Astrocyte (in vitro differentiated cells and primary cell): ENCODE measurements at regions not wholly inside any gene's neighbourhood (a gene's known extent, or its start where the extent isn't known, plus 50 kb on each side); places are given as distances from the start of the nearest gene placed in this dataset.

ENCODE experiments used
- DNase-seq: peaks from one replicate; pipeline ENCODE4 v3.0.0-alpha.2; 2010; ENCODE audit warnings: low read depth
- FAIRE-seq: peaks from 2 replicates; lab custom pipeline; 2011; peaks lifted over from hg19 to GRCh38; lab: Jason Lieb, UNC
- H2AFZ ChIP-seq: 2 replicates; pipeline ENCODE4 v1.6.0; 2012; ENCODE audit warnings: low read depth, low read length, inconsistent platforms
- H3K27ac ChIP-seq: 2 replicates; pipeline ENCODE4 v1.5.1; 2011; ENCODE audit warnings: low read depth, low read length, inconsistent platforms
- H3K27me3 ChIP-seq: 2 replicates; pipeline ENCODE4 v1.6.0; 2011; ENCODE audit warnings: low read length, inconsistent platforms; ENCODE audit not compliant: insufficient read depth
- H3K36me3 ChIP-seq: 2 replicates; pipeline ENCODE4 v1.5.1; 2011; ENCODE audit warnings: low read length, inconsistent platforms; ENCODE audit not compliant: insufficient read depth
- H3K4me1 ChIP-seq: 2 replicates; pipeline ENCODE4 v1.5.1; 2011; ENCODE audit warnings: low read length, inconsistent platforms; ENCODE audit not compliant: insufficient read depth
- H3K4me2 ChIP-seq: 2 replicates; pipeline ENCODE4 v1.6.0; 2012; ENCODE audit warnings: low read length, inconsistent platforms
- H3K4me3 ChIP-seq: 2 replicates; pipeline ENCODE4 v1.5.1; 2011; ENCODE audit warnings: low read depth, mild to moderate bottlenecking, low read length, inconsistent platforms; ENCODE audit not compliant: insufficient read depth
- H3K79me2 ChIP-seq: 2 replicates; pipeline ENCODE4 v1.6.0; 2012; ENCODE audit warnings: mild to moderate bottlenecking, low read length, inconsistent platforms; ENCODE audit not compliant: insufficient read depth
- H3K9ac ChIP-seq: 2 replicates; pipeline ENCODE4 v1.6.0; 2012; ENCODE audit warnings: mild to moderate bottlenecking, low read length, inconsistent platforms
- H3K9me3 ChIP-seq: 2 replicates; pipeline ENCODE4 v1.5.1; 2012; ENCODE audit warnings: low read depth, mild to moderate bottlenecking, low read length, inconsistent platforms; ENCODE audit not compliant: insufficient read depth
- H4K20me1 ChIP-seq: 2 replicates; pipeline ENCODE4 v1.6.0; 2012; ENCODE audit warnings: low read length, inconsistent platforms; ENCODE audit not compliant: insufficient read depth
- H3K27ac Mint-ChIP-seq: one replicate; pipeline ENCODE4 v1.8.0; 2021; ENCODE audit warnings: mild to moderate bottlenecking, mixed read lengths; ENCODE audit not compliant: unreplicated experiment
- H3K27me3 Mint-ChIP-seq: one replicate; pipeline ENCODE4 v1.8.0; 2021; ENCODE audit warnings: low read depth, mixed read lengths; ENCODE audit not compliant: unreplicated experiment
- H3K36me3 Mint-ChIP-seq: one replicate; pipeline ENCODE4 v1.8.0; 2021; ENCODE audit warnings: low read depth, mixed read lengths; ENCODE audit not compliant: unreplicated experiment
- H3K4me1 Mint-ChIP-seq: one replicate; pipeline ENCODE4 v1.8.0; 2021; ENCODE audit warnings: low read depth, mixed read lengths; ENCODE audit not compliant: unreplicated experiment
- H3K4me3 Mint-ChIP-seq: one replicate; pipeline ENCODE4 v1.8.0; 2021; ENCODE audit warnings: mild to moderate bottlenecking, moderate library complexity, mixed read lengths; ENCODE audit not compliant: unreplicated experiment
- H3K9me3 Mint-ChIP-seq: one replicate; pipeline ENCODE4 v1.8.0; 2021; ENCODE audit warnings: mild to moderate bottlenecking, mixed read lengths; ENCODE audit not compliant: unreplicated experiment
- CTCF ChIP-seq: IDR thresholded peaks from 2 replicates; pipeline ENCODE4 v1.5.1; 2011; ENCODE audit warnings: low read depth, mild to moderate bottlenecking, inconsistent platforms, low read length, moderate library complexity; ENCODE audit not compliant: insufficient read depth
- EZH2 ChIP-seq: IDR thresholded peaks from 2 replicates; pipeline ENCODE4 v1.6.1; 2012; ENCODE audit warnings: mild to moderate bottlenecking, low read length, inconsistent platforms; ENCODE audit not compliant: insufficient read depth

- H3K4me1 ChIP-seq, result no peaks in the 10 kb centered on the region
- Mint-ChIP-seq H3K9me3 (no peaks in the 10 kb centered on the region), H3K27ac (no peak overlapping the region), H3K27me3 (no peaks in the 10 kb centered on the region), H3K4me3 (no peak overlapping the region), H3K4me1 (no peaks in the 10 kb centered on the region), H3K36me3 (no peaks in the 10 kb centered on the region)
- FAIRE-seq (no peak), DNase-seq (no peak)
- no peaks in the 10 kb centered on the region for H3K27me3 ChIP-seq
- H4K20me1 ChIP-seq, result no peaks in the 10 kb centered on the region
- no peak overlapping the region for H3K4me2 ChIP-seq
- H3K36me3 ChIP-seq, result no peaks in the 10 kb centered on the region
- H3K27ac ChIP-seq, result no peak overlapping the region
- no peaks in the 10 kb centered on the region for H3K79me2 ChIP-seq
- no peak overlapping the region for H3K4me3 ChIP-seq
- TF ChIP-seq EZH2, result no peak
- no peak for TF ChIP-seq CTCF
- H3K9me3 ChIP-seq, result peaks cover 5% of the 10 kb centered on the region
- no peak overlapping the region for H3K9ac ChIP-seq
- H2AFZ ChIP-seq, result no peak overlapping the region
Measured at GRCh38 chr2:4269885-4270284, 566.5 kb downstream of the DCDC2C start.

GRCh38 chr2:4272261-4272858, 569.0 kb downstream of the DCDC2C start:
- no peaks in the 10 kb centered on the region for H3K36me3 Mint-ChIP-seq
- no peaks in the 10 kb centered on the region for H3K79me2 ChIP-seq
- no peak for FAIRE-seq
- no peaks in the 10 kb centered on the region for H3K9me3 Mint-ChIP-seq
- H3K27ac ChIP-seq, result no peak overlapping the region
- H3K27me3 Mint-ChIP-seq, result no peaks in the 10 kb centered on the region
- no peaks in the 10 kb centered on the region for H3K27me3 ChIP-seq
- TF ChIP-seq CTCF (no peak), EZH2 (no peak)
- H3K36me3 ChIP-seq, result no peaks in the 10 kb centered on the region
- no peak for DNase-seq
- no peaks in the 10 kb centered on the region for H4K20me1 ChIP-seq
- no peak overlapping the region for H2AFZ ChIP-seq
- no peaks in the 10 kb centered on the region for H3K4me1 Mint-ChIP-seq
- no peak overlapping the region for H3K27ac Mint-ChIP-seq
- no peaks in the 10 kb centered on the region for H3K4me1 ChIP-seq
- peaks cover 5% of the 10 kb centered on the region for H3K9me3 ChIP-seq
- H3K4me3 ChIP-seq, result no peak overlapping the region
- no peak overlapping the region for H3K4me3 Mint-ChIP-seq
- no peak overlapping the region for H3K9ac ChIP-seq
- H3K4me2 ChIP-seq, result no peak overlapping the region

- no peaks in the 10 kb centered on the region for H3K27me3 ChIP-seq
- H3K4me1 Mint-ChIP-seq, result no peaks in the 10 kb centered on the region
- H3K9me3 ChIP-seq, result no peaks in the 10 kb centered on the region
- no peak overlapping the region for H3K4me2 ChIP-seq
- no peaks in the 10 kb centered on the region for H3K4me1 ChIP-seq
- H3K79me2 ChIP-seq, result no peaks in the 10 kb centered on the region
- no peak overlapping the region for H2AFZ ChIP-seq
- no peak overlapping the region for H3K4me3 Mint-ChIP-seq
- DNase-seq (no peak), FAIRE-seq (no peak)
- no peaks in the 10 kb centered on the region for H3K36me3 Mint-ChIP-seq
- H3K27me3 Mint-ChIP-seq, result no peaks in the 10 kb centered on the region
- no peak overlapping the region for H3K27ac Mint-ChIP-seq
- no peaks in the 10 kb centered on the region for H3K36me3 ChIP-seq
- no peak overlapping the region for H3K4me3 ChIP-seq
- H3K9me3 Mint-ChIP-seq, result no peaks in the 10 kb centered on the region
- TF ChIP-seq EZH2, result no peak
- no peak for TF ChIP-seq CTCF
- no peak overlapping the region for H3K27ac ChIP-seq
- H4K20me1 ChIP-seq, result no peaks in the 10 kb centered on the region
- no peak overlapping the region for H3K9ac ChIP-seq
Measured at GRCh38 chr2:4278392-4278791, 575.0 kb downstream of the DCDC2C start.
